GM21528 (cell line): ENCODE measurements at regions not wholly inside any gene's neighbourhood (a gene's known extent, or its start where the extent isn't known, plus 50 kb on each side); places are given as distances from the start of the nearest gene placed in this dataset.
A peak's percentile ranks its signal among the peaks of the same experiment; 100 is the strongest.

Source experiments
- ATAC-seq: cut with Tn5 transposase; IDR thresholded peaks from one replicate; pipeline ENCODE4 v1.9.1; 2021; ENCODE audit warnings: mild to moderate bottlenecking, moderate library complexity; ENCODE audit not compliant: unreplicated experiment, low FRiP score

DNA sequence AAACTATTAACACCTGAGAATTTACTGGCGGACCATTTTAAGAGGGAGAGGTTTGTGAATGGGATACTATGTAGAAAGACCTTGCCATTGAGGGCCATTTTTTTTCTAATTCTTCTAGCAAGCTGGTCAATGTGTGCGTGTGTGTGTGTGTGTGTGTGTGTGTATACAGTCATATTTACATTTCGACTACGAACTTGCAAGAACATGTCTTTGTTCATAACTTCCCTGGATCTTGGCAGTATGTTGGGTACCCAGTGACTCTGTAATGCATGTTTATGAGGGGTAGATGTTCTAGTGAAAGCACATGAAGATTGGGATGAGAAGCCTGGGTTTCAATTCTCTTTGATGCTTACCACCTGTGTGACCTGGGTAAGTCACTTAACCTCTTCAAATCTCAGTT is 133.6 kb downstream of the UBE2E3 start:
- no peak for ATAC-seq

DNA sequence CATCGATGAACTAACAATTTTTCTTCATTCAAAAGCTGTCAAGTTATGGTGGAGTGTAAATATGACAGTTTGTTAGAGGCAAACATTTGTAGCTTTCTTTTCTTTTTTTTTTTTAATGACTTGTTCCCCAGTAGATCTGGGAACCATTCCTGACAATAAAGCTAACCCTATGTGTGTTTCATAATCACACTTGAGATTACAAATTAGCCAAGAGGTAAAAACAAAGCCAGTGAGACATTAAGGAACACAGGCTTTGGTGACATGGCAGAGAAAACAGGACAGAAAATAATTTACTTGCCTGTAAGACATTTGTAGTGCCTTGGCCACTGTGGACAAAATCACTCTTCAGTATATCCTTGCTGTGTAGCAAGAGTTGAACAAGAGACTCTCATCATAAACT is 135.9 kb downstream of the UBE2E3 start:
- no peak for ATAC-seq

DNA sequence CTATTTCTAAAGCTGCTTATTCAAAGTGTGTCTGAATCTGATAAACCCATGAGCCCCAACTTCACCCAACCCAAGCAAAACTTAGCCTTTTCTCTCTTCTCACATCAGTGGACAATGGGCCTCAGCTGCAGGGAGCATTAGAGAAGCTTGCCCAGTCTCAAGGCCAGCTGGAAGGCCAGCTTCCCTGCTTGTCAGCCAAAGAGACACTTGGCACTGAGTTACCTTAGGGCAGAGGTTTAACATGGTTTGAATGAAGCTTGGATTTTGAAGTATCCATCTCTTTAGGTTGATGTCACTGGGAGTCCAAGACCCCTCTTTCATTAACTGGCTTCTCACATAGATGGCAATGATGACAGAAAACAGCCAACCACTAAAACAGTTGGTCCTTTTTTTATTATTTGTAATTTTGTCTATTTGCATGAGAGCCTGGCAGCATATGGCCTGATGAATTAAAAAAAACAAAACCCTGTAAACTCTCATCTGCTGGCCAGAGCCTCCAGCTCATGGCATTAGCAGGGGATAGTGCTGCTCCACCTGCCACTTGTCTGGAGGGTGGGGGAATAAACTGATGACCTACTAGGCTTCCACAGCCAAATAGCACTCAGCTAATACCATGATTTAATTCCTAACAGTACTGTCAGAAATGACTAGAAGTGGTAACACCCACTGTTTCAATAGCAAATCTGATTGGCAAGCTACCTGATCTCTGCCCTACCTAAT is 137.0 kb downstream of the UBE2E3 start:
- ATAC-seq: no peak

DNA sequence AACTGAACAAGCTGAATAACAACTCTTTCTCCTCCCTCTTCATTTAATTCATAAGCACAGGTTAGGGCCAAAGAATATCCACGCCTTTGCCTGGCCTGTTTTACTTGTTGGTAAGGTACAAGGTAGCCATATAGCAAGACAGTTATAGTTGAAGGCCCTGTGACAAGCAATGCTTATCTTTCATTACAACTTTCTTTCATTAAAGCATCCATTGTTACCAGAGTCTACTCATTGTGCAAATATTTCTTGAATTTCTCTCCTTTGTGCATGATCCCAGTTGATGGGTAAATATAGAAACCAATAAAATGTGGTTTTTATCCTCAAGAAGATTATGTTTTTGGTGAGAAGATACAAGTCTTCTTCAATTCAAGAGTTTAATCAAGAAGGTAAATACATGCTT is 140.2 kb downstream of the UBE2E3 start:
- no peak for ATAC-seq

DNA sequence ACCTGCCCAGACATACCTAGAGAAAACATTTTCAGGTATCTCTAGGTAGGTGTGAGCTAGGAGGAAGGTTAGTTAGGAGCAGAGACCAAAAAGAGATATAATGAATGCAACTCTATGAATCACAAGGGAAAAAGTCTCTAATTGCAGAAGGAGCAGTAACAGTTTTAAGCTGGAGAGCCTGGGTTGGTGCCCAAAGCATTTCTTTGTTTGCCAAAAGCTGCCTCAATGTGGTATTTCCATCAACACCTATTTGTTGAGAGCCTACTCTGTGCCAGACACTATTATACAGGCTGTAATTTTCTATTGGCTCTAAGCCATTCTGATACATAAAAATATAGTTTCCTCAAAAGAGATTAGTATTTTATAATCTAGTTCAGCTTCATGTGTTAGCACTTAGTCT is 141.6 kb downstream of the UBE2E3 start:
- ATAC-seq: no peak

DNA sequence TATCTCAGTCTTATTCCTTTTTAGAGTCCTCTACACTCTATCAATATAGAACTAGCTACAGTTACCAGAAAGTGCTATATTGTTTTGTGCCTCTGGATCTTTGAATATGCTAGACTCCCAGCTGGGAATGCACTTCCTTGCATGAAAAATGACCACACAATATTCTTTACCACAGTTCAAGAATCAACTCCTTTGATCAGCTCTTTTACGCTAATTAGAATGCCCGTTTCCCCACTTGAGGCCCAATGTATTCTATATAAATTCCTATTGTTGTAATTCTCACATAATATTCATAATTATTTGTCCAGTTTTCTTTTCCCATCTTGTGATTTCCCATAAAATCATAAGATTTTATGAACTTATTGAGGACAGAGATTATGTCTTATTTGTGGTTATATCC is 142.2 kb downstream of the UBE2E3 start:
- no peak for ATAC-seq

DNA sequence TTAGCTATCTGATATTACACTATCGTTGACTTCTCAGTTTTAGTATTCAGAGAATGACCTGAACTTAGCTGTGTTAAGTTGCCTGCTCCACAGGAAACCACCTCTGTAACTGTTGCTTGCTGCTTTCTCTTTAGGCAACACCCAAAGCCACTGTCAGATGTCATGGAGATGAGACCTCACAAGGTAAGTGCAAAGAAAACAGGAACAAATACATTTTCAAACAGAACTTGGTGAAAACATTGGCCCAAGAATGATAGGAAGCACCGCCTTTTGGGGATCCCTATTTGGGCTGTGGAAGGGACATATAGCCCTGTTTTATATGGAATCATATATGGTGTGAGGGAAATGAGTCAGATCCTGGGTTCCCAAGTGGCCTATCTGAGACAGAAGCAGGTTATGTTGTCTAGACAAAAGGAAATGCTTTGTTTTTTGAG is 143.4 kb downstream of the UBE2E3 start:
- peak; percentile 88 for ATAC-seq

DNA sequence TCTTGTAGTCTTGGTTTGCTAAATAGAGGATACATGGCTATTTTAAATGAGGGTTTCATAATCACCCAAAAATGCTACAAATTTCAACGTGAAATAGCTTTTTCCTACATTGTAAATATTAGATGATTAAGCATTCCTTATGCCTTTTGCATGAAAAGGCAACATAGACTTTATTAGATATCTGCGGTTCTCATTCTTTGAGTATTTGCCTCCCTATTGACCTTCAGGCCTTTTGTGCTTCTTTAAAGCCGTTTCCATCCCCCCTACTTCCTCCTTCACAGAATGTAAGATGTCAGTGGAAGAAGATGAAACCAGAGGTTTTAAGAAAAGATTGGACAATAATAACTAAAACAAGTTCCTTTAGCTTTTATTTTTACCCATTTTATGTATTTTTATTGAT is 144.1 kb downstream of the UBE2E3 start:
- no peak for ATAC-seq

DNA sequence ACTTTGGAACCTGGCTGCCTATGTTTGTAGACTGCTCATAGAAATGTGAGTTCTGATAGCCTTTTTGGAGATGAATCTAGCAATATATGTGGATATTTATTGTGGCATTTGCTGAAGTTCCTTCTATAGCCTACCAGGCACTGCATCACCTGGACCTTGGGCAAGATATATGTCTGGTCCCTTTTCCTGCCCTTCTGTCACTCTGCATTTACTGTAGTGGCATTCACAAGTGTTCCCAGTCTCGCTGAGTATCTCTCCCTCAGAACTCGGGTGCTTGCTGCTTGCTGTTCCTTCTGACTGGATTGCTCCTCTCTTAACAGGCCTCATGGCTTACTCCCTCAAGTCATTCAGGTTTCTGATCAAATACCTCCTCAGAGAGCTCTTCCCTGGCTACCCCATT is 145.0 kb downstream of the UBE2E3 start:
- ATAC-seq: no peak

DNA sequence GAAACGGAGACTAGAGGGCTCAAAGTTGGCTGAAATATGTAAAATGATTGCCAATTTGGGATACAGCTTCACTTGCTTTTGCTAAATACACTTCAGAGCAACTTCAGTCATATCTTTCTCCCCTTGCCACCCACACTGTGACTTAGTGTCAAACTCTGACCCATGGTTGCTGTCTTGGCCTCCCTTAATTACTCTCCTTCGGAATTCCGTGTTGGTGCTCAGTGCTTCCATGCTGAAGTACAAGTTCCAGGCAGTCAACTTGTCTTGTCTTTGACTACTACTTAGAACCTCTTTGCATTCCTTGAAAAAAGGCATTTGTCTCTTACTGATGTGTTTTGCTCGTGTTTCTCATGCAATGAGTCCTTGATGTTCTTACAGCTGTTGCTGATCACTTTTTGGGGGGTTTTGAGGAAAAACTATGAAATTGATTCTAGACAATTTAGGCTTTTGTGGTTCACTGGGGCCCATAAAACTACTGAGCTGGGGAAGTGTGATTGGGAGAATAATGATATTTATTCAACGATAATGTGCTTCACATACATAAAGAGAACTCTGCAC is 146.0 kb downstream of the UBE2E3 start:
- ATAC-seq: no peak

DNA sequence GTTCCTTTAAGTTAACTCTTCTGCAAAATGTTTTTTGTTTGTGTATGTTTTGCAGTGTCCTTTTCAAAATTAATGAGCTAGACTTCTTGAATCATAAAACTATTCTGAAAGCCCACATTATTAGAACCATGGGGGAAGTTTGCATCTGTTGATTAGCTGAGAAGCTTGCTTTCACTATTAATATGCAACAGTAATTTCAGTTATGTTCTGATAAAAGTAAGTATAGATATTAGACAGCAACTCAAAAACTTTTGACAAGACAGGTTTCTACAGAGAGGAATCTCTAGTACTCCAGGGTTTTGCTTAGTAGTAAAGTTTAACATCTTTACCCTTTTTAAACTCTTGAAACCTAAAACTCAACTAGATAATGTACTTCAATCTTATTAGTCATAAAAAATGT is 147.8 kb downstream of the UBE2E3 start:
- ATAC-seq: peak; percentile 63

DNA sequence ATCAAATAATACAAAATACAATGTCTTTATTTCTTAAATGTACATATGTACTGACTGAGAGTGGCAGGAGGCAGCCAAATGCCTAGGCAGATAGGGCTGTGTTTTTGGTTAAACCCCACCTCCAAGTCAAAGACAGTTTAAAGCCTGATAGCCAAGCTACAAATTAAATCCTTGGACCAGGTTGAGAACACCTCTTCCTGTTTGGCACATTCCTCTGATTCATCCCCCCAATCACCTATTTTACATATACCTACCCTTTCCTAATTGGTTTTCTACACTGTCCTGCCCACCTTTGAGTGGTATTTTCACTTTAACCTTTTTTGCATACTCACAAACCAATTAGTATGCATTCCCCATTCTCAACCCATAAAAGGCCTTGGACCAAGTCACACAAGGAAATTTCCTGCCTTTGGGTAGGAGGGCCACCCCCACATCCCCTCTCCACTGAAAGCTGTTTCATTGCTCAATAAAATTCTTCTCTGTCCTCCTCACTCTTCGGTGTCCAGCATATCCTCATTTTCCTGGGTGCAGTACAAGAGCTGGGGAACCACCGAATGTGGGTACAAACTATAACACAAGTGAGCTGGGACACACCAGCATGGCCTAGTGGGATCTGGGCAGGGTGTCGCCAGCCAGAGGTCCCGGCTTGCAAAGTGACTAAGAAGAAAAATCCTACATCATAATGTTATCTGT is 149.1 kb downstream of the UBE2E3 start:
- ATAC-seq: no peak

DNA sequence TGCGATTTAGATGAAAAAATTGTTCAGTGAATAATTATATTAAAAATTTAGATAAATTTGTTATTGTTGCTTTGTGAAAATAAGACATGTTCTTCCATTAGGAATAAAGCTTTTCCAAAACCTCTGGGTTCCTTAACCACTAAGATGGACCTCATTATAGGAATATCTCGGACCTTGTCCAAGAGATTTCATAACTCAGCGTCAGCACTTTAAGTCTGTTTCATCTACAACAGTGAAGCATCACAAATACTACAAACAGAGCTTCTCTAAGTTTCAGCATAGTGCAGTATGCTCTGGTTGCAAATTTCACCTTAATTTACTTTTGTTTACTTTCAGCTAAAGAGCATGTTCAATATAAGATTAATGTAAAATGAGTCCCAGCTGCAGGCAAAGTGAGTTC is 150.3 kb downstream of the UBE2E3 start:
- no peak for ATAC-seq

DNA sequence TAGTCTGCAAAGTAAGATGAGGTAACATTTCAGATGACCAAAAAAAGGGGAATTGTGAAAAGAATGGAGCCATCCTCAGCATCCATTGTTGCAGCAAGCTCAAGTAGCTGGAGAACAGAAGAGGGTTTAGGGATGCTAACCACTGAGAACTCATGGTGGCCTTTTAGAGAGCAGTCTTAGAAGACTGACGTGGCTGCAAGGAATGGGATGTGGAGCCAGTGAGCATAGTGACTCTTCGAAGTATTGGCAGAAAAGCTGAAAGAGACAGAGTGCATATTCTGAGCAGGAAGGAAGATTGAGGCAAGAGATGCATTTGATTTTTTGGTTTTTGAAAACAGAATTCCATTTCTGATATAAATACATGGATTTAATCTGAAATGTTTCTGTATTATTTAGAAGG is 151.2 kb downstream of the UBE2E3 start:
- ATAC-seq: no peak

DNA sequence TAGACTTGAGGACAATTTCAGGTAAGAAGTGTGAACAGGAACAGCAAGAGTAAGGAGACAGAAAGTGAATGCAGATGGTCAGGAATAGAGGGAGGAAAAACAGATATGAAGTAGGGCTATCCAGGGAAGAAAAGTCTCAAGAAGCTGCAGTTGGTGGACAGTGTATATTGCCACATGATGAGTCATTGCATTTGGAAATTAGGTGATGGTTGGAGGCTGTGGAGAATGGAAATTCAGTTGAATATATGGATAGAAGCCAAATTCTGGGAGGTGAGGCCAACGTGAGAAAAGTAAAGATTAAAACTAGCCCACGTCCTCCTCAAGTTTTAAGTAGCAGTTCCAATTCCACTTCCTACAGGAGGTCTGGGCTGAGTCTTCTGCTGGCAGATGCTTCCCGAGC is 158.4 kb downstream of the UBE2E3 start:
- ATAC-seq: no peak

DNA sequence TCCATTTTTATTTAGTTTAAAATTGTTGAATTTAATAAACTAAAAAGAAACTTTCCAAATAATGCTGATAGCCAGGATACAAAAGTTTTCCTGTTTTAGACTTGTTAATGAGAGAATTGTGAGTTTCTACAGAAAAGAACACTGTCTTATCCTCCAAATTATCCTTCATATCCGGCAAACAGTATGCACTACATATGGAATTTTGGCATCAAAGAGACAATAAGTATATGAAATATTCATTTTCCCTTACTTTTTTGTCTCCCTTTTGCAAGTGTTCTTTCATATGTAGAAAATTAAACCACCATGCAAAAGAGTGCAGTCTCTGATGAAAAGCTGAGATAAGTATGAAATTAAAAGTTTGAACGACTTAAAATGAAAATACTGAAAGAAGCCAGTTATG is 159.4 kb downstream of the UBE2E3 start:
- no peak for ATAC-seq

DNA sequence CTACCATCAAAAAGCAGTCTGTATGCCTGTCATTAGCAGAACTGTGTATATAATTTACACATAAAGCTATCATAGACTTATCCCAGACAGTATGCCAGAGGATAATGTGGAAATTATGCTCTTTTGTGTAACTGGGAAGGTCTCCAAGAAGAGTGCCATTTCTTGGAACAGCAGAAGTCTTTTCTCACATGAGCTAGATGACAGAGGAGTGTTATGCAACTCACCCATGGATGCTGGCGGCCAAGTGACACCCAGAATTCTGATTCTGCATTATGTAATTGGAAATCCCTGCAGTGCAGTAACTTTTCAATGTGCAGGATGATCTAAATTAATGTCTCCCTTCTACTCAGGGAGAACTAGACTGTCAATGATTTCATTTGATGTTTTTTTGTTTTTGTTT is 160.0 kb downstream of the UBE2E3 start:
- no peak for ATAC-seq

DNA sequence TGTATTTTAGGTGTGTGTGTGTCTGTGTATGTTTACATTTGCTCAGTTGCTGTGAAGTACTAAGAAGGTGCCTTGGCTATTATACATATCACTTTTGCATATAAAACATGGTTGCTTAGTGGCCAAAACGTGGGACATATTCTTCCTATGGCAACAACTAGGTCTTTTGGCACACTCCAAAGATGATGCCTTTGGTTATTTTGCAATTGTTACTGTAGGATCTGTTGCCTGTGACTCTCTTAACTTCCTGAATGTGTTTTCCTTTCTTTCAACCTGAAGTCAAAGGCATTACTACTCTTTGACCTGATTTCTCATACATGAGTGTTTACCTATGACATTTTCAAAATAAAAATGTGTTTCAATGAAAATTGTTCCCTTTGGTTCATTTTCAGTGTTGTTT is 160.5 kb downstream of the UBE2E3 start:
- no peak for ATAC-seq

DNA sequence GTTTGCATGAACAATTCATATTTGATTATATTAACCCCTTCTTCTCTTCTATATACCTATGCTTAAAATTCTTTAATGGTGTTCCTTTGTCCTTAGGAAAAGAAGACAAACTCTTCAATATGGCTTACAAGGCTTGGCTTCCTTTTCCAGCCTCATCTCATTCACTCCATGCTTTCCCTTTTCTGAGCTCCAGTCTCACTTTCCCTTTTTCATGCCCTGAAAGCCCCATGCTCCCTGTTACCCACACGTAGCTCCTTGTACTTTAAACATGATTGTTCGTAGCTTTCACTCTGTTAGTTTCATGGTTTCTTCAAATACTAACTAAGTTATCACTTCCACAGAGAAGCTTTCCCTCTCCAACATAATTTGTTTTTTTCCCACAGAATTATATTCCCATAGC is 161.3 kb downstream of the UBE2E3 start:
- ATAC-seq: no peak

DNA sequence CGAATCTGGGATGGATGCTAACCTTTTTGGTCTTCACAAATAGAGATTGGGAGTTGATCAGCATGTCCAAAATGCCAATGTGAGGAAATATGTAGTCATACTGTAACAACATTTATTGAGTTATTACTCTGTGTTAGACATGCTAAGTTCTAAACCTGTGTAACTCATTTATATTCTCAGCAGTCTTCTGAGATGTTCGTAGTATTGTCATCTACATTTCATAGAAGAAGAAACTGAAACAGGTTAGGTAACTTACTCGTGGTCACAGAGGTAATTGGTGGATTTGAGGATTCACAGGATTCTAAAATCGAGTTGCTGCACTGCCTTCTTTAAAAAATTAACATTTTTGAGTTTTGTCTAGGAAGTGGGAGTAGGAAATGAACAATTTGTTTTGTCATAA is 162.1 kb downstream of the UBE2E3 start:
- ATAC-seq: no peak

DNA sequence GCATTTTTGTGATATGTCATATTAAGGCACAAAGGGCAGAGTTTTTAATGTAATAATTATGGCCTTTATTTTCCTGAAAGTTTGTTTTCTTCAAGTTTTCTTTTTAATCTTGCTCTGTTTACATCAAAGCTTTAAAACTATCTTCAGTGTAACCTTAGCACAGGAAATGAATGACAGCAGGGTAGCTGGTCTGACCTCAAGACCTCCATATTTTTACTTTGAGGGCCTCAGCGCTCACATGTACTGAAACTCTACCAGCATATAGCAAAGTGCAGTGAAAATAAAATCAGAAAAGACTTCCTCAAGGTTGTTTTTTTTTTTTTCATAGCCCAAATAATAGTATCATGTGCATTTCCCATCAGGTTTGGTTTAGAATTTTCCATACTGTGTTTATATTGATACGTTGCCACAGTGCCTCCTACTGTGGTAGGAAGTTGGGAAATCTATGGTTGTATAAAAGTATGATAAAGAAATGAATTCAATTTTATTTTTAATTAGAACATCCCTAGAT is 163.4 kb downstream of the UBE2E3 start:
- ATAC-seq: no peak

DNA sequence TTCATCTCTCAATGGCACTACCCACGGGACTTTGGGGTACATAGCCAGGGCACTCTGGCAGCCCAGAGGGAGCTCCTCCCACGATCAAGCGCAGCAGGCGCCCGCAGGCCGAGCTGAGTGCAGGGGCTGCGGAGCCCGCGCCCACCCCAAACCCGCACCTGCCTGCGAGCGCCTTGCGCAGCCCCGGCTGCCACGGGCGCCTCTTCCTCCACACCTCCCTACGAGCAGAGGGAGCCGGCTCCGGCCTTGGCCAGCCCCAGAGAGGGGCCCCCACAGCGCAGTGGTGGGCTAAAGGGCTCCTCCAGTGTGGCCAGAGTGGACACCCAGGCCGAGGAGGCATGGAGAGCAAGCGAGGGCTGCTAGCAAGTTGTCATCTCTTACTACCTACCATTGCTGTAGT is 165.2 kb downstream of the UBE2E3 start:
- ATAC-seq: no peak
